Common myeloid progenitor, CD34-positive (primary cell): ENCODE measurements at regions not wholly inside any gene's neighbourhood (a gene's known extent, or its start where the extent isn't known, plus 50 kb on each side); places are given as distances from the start of the nearest gene placed in this dataset.

ENCODE experiments used
- CTCF ChIA-PET: fragments of 350-600 bp; sonication (Branson Sonifier 250); formaldehyde crosslinking; loops from one replicate; lab custom pipeline; 2021; ENCODE audit warnings: antibody characterized with exemption; lab: Charles Lee
- POLR2A ChIA-PET: fragments of 350-600 bp; sonication (Branson Sonifier 250); formaldehyde crosslinking; loops from one replicate; lab custom pipeline; 2021; ENCODE audit warnings: antibody characterized with exemption; lab: Charles Lee
- DNase-seq, 3 donors: peaks; one replicate each; pipeline versions ENCODE4 v3.0.0 to v3.0.0-alpha.2; 2013
- H3K27ac ChIP-seq, 2 experiments: 1 replicate in 1 of 2; 2 replicates in 1 of 2; pipeline ENCODE4 v1.7.0; 2013; ENCODE audit warnings: inconsistent platforms in 2 of 2, low read length in 2 of 2, mild to moderate bottlenecking in 2 of 2, low read depth in 1 of 2, moderate library complexity in 1 of 2; ENCODE audit not compliant: severe bottlenecking in 2 of 2, insufficient read depth in 1 of 2, poor library complexity in 1 of 2
- H3K27me3 ChIP-seq, 5 experiments: replicated peaks in 2 of 5; 1 replicate in 3 of 5; 2 replicates in 2 of 5; pipeline versions ENCODE4 v1.6.1 to v1.7.0; 2013; ENCODE audit warnings: low read length in 4 of 5, mild to moderate bottlenecking in 2 of 5, moderate library complexity in 2 of 5, inconsistent platforms in 1 of 5; ENCODE audit not compliant: insufficient read depth in 5 of 5, control insufficient read depth in 4 of 5
- H3K36me3 ChIP-seq, 4 experiments: 1 replicate in 2 of 4; 2 replicates in 2 of 4; pipeline versions ENCODE4 v1.6.1 to v1.7.0; 2013; ENCODE audit warnings: low read length in 3 of 4, control low read depth in 1 of 4, mild to moderate bottlenecking in 1 of 4; ENCODE audit not compliant: control insufficient read depth in 4 of 4, insufficient read depth in 4 of 4
- H3K4me1 ChIP-seq, 4 experiments: 1 replicate in 3 of 4; 2 replicates in 1 of 4; pipeline versions ENCODE4 v1.6.1 to v1.7.1; 2013; ENCODE audit warnings: low read length in 3 of 4, mild to moderate bottlenecking in 3 of 4, control low read depth in 1 of 4, inconsistent platforms in 1 of 4, moderate library complexity in 1 of 4; ENCODE audit not compliant: control insufficient read depth in 4 of 4, insufficient read depth in 4 of 4; ENCODE audit errors: control extremely low read depth in 1 of 4
- H3K4me3 ChIP-seq, 7 experiments: 1 replicate in 4 of 7; 2 replicates in 3 of 7; pipeline versions ENCODE4 v1.5.1 to v1.7.0; 2013; ENCODE audit warnings: mild to moderate bottlenecking in 7 of 7, low read length in 6 of 7, moderate library complexity in 6 of 7, inconsistent platforms in 2 of 7, low read depth in 2 of 7, control low read depth in 1 of 7; ENCODE audit not compliant: insufficient read depth in 4 of 7, control insufficient read depth in 1 of 7; ENCODE audit errors: extremely low read depth in 1 of 7
- H3K9me3 ChIP-seq, 5 experiments: 1 replicate in 4 of 5; 2 replicates in 1 of 5; pipeline versions ENCODE4 v1.6.1 to v1.7.1; 2013; ENCODE audit warnings: low read length in 4 of 5, mild to moderate bottlenecking in 2 of 5, inconsistent platforms in 1 of 5, low read depth in 1 of 5, moderate library complexity in 1 of 5; ENCODE audit not compliant: control insufficient read depth in 4 of 5, insufficient read depth in 2 of 5; ENCODE audit errors: control extremely low read depth in 1 of 5
- WGBS: methylation state at CpG from one replicate; pipeline ENCODE4 v1.1.5; 2013; ENCODE audit not compliant: insufficient coverage; 5-methylcytosine and 5-hydroxymethylcytosine counted together

DNA sequence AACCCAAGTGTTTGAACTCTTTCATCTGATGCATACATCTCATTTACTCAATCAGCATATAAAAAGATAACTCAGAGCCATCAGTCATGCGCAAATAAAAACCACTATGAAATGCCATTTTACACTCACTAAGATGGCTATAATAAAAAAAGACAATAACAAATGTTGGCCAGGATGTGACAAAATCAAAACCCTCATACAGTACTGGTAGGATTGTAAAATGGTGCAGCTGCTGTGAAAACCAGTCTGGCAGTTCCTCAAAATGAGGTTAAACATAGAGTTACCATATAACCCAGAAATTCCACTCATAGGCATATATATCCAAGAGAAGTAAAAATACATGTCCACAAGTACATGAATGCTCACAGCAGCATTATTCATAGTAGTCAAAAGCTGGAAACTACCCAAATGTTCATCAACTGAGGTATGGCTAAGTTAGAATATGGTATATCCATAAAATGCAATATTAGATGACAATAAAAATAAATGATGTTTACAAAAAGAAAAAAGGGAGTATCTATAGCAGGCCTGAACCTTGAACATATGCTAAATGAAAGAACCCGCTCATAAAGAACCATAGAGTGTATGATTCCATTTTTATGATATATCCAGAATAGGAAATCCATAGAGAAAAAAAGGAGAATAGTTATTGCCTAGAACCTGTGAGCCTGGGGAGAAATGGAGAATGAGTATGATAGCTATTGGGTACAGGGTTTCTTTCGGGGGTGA lies 265.1 kb downstream of the SIPA1L2 start:
- CTCF ChIA-PET: no interaction called here
- WGBS: no CpG with 5 or more reads among the region's 3 CpGs
- no peaks in the 10 kb centered on the region for H3K36me3 ChIP-seq
- H3K27ac ChIP-seq: no peak overlapping the region
- POLR2A ChIA-PET: no interaction called here
- no peaks in the 10 kb centered on the region for H3K4me1 ChIP-seq
- peaks cover 0 to 2% (median 0%) of the 10 kb centered on the region in 5 experiments for H3K9me3 ChIP-seq
- no peak for DNase-seq
- peaks cover 0 to 4% (median 0%) of the 10 kb centered on the region in 5 experiments for H3K27me3 ChIP-seq
- no peak overlapping the region for H3K4me3 ChIP-seq

DNA sequence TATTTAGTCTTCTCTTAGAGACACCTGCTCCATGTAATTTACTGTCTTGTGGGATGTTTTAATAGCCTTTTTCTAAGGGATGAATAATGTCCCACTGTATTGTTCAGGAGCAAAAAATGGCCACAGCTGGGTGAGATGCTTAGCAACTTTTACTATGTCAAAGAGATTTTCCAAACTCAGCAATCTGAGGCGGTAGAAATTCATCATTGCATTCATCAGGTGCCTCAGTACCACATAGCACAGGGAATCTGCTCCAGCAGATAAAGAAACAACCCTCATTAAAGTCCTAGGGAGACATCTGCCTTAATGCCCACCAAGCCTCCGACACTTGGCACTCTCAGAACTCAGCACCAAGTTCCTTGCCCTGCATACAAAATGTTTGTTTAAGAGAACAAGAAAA lies 266.9 kb downstream of the SIPA1L2 start:
- Histone ChIP-seq H3K27ac (no peak overlapping the region), H3K9me3 (peaks cover 0 to 2% (median 0%) of the 10 kb centered on the region in 5 experiments), H3K4me1 (no peaks in the 10 kb centered on the region), H3K4me3 (no peak overlapping the region), H3K36me3 (no peaks in the 10 kb centered on the region), H3K27me3 (peaks cover 0 to 5% (median 2%) of the 10 kb centered on the region in 5 experiments)
- CTCF ChIA-PET: no interaction called here
- POLR2A ChIA-PET: no interaction called here
- no peak for DNase-seq
- 60% methylated on average over 1 of the region's 2 CpGs for WGBS

DNA sequence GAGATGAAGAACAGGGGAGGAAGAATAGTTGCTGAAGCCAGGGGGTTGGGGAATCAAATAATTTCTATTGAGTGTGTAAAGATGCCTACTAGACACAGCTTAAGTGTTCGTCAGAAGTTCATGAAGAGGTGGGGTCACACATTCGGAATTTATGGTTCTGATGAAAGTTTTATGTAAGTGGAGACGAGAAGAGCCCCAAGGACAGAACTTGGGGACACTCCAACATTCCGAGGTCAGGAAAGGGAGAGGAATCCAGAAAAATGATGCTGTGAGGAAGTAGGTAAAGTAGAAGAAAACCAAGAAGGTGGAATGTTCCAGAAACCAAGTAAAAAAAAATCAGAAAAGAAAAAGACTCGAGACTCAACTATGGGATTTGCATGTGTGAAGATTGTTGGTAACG lies 272.5 kb downstream of the SIPA1L2 start:
- CTCF ChIA-PET: no interaction called here
- DNase-seq: no peak
- Histone ChIP-seq H3K36me3 (no peaks in the 10 kb centered on the region), H3K4me3 (no peak overlapping the region), H3K4me1 (no peaks in the 10 kb centered on the region), H3K27me3 (peaks cover 0 to 12% (median 5%) of the 10 kb centered on the region in 5 experiments), H3K27ac (no peak overlapping the region), H3K9me3 (peaks cover 0 to 4% (median 0%) of the 10 kb centered on the region in 5 experiments)
- POLR2A ChIA-PET: no interaction called here
- 96% methylated on average over 6 of the region's 6 CpGs for WGBS

DNA sequence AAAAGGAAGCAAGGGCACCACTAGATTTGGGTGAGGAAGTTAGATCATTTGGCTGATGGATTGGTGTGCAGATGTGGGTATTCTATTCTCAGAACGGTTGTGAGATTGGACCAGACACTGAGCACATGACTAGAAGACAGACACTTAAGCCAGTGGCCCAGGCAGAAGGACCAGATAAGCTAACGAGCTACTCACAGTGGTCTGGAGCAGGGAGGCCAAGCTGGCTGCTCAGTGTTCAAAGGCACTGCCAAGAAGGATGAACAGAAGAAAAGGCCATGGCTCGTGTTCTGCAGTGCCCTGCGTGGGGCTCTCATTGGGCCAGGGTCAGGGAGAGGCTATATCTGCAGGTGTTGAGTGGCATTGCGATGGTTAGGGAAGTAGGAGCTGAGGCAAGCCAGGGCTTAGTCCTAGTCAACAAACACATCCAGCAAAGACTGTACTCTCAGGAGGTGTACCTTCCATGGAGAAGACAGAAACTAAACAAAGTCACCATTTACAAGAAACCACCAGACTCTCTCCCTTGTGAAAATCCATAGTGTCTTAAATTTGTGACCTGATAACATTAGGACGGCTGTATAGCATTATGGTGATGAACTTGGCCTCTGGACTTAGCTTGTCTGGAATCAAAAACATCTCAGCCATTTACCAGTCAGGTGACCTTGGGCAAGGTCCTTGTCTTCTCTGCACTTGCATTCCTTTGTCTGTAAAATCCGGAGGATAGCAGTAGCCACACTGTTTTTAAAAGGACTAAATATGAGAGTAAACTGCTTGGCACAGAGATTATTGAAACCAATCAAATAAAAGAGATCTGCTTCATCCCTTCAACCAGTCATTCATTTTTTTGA lies 274.5 kb downstream of the SIPA1L2 start:
- H3K4me1 ChIP-seq: no peaks in the 10 kb centered on the region
- peaks cover 0 to 2% (median 0%) of the 10 kb centered on the region in 5 experiments for H3K9me3 ChIP-seq
- ChIA-PET POLR2A (no interaction called here), CTCF (no interaction called here)
- WGBS: 76% methylated on average over 5 of the region's 7 CpGs
- H3K27ac ChIP-seq: no peak overlapping the region
- no peak for DNase-seq
- H3K4me3 ChIP-seq: no peak overlapping the region
- H3K27me3 ChIP-seq: peaks cover 0 to 12% (median 5%) of the 10 kb centered on the region in 5 experiments
- H3K36me3 ChIP-seq: no peaks in the 10 kb centered on the region

DNA sequence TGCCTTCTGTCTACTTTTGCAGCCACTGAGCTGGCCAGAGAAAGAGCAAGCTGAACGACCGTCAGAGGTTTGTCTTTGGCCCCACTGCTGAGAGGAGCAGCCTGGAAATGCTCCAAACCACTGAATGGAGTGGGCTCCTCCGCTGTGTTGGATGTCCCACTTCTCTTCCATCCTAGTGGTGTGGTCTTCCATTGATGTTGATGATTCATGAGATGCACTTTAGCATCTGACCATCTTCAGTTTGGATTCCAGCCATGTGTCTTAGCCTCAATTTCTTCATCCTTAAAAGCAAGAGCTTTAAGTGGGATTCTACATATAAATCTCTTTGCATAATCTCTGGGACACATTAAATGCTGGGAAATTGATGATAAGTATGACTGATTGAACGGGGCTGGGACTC lies 276.9 kb downstream of the SIPA1L2 start:
- CTCF ChIA-PET: no interaction called here
- no peaks in the 10 kb centered on the region for H3K36me3 ChIP-seq
- 93% methylated on average over 4 of the region's 4 CpGs for WGBS
- POLR2A ChIA-PET: no interaction called here
- H3K27me3 ChIP-seq: peaks cover 0 to 10% (median 0%) of the 10 kb centered on the region in 5 experiments
- H3K27ac ChIP-seq: no peak overlapping the region
- no peak for DNase-seq
- H3K9me3 ChIP-seq: peaks cover 0 to 2% (median 0%) of the 10 kb centered on the region in 5 experiments
- no peaks in the 10 kb centered on the region for H3K4me1 ChIP-seq
- no peak overlapping the region for H3K4me3 ChIP-seq

DNA sequence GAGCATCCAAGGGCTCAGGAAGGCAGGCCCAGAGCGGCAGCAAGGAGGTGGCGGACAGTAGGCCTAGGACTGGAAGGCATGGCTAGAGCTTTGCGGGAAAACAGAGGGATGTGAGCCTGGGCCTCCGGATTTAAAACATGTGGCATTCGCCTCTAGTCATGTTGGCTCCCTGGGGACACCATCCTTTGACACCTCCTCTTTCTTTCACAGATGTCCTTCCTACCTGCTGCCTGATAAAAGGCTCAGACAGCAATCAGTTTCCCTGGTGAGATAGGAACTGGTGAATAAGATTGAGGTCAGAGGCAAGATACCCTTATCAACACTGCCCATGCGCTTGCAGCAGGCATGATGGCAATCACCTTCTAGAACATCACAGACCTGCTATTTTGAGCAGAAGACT lies 277.6 kb downstream of the SIPA1L2 start:
- no peaks in the 10 kb centered on the region for H3K36me3 ChIP-seq
- no peak for DNase-seq
- POLR2A ChIA-PET: no interaction called here
- no peaks in the 10 kb centered on the region for H3K4me1 ChIP-seq
- H3K9me3 ChIP-seq: peaks cover 0 to 2% (median 0%) of the 10 kb centered on the region in 5 experiments
- H3K27me3 ChIP-seq: peaks cover 0 to 8% (median 0%) of the 10 kb centered on the region in 5 experiments
- 97% methylated on average over 3 of the region's 6 CpGs for WGBS
- no peak overlapping the region for H3K27ac ChIP-seq
- H3K4me3 ChIP-seq: no peak overlapping the region
- CTCF ChIA-PET: no interaction called here

DNA sequence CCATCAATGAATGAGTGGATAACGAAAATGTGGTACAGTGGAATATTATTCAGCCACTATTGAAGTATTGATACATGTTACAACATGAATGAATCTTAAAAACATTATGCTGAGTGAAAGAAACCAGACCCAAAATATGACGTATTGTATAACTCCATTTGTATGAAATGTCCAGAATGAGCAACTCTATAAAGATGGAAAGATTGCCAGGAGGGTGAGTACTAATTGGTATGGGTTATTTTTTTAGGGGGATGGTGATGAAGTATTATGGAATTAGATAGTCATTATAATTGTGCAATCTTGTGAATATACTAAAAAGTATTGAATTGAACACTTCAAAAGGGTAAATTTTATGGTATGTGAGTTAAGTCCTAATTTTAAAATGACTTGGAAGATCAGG lies 278.6 kb downstream of the SIPA1L2 start:
- Histone ChIP-seq H3K9me3 (peaks cover 0 to 2% (median 0%) of the 10 kb centered on the region in 5 experiments), H3K4me1 (no peaks in the 10 kb centered on the region), H3K4me3 (no peak overlapping the region), H3K27me3 (peaks cover 0 to 10% (median 0%) of the 10 kb centered on the region in 5 experiments), H3K36me3 (no peaks in the 10 kb centered on the region), H3K27ac (no peak overlapping the region)
- no peak for DNase-seq
- ChIA-PET CTCF (no interaction called here), POLR2A (no interaction called here)
- WGBS: 100% methylated on average over 1 of the region's 2 CpGs
